Activated naive CD8-positive, alpha-beta T cell treated with anti-CD3 and anti-CD28 coated beads, Interleukin-2, amount 50 U/mL, for 24 hours (primary cell): ENCODE measurements at regions not wholly inside any gene's neighbourhood (a gene's known extent, or its start where the extent isn't known, plus 50 kb on each side); places are given as distances from the start of the nearest gene placed in this dataset.
"Not testable (repeated sequence)": the region's sequence is repeated elsewhere in the genome, so short reads cannot be mapped to it uniquely, and the experiment has no call there.

Source experiments
- ATAC-seq: fragments of 150-1000 bp; cut with Tn5 transposase; one replicate; pipeline ENCODE4 v1.10.0; 2021
- DNase-seq: peaks from one replicate; pipeline ENCODE4 v3.0.0; 2021
- H3K27ac Mint-ChIP-seq: one replicate; pipeline ENCODE4 v1.8.0; 2021; ENCODE audit warnings: mild to moderate bottlenecking, mixed read lengths
- H3K27me3 Mint-ChIP-seq: one replicate; pipeline ENCODE4 v1.8.0; 2021; ENCODE audit warnings: mixed read lengths
- H3K36me3 Mint-ChIP-seq: one replicate; pipeline ENCODE4 v1.8.0; 2021; ENCODE audit warnings: low read depth, mixed read lengths
- H3K4me1 Mint-ChIP-seq: one replicate; pipeline ENCODE4 v1.8.0; 2021; ENCODE audit warnings: mixed read lengths
- H3K4me3 Mint-ChIP-seq: one replicate; pipeline ENCODE4 v1.8.0; 2021; ENCODE audit warnings: mild to moderate bottlenecking, moderate library complexity, mixed read lengths
- H3K9me3 Mint-ChIP-seq: one replicate; pipeline ENCODE4 v1.8.0; 2021; ENCODE audit warnings: mixed read lengths

GRCh38 chr17:72193391-72194106 lies 72.7 kb downstream of the SOX9 start:
- Mint-ChIP-seq H3K9me3 (peaks cover 18% of the 10 kb centered on the region), H3K27ac (no peak overlapping the region), H3K4me1 (no peaks in the 10 kb centered on the region), H3K27me3 (no peaks in the 10 kb centered on the region), H3K36me3 (no peaks in the 10 kb centered on the region), H3K4me3 (no peak overlapping the region)
- ATAC-seq = no peak
- DNase-seq = no peak

GRCh38 chr17:72194107-72194440 lies 73.3 kb downstream of the SOX9 start:
- not testable (repeated sequence) for H3K27me3 Mint-ChIP-seq, H3K36me3 Mint-ChIP-seq, ATAC-seq, DNase-seq, H3K27ac Mint-ChIP-seq, H3K4me3 Mint-ChIP-seq, H3K4me1 Mint-ChIP-seq
- H3K9me3 Mint-ChIP-seq = peaks cover 20% of the 10 kb centered on the region

GRCh38 chr17:72199256-72199655 lies 78.4 kb downstream of the SOX9 start:
- DNase-seq (no peak), ATAC-seq (no peak)
- Mint-ChIP-seq H3K4me1 (no peaks in the 10 kb centered on the region), H3K36me3 (no peaks in the 10 kb centered on the region), H3K9me3 (peaks cover 16% of the 10 kb centered on the region), H3K27me3 (no peaks in the 10 kb centered on the region), H3K4me3 (no peak overlapping the region), H3K27ac (no peak overlapping the region)

GRCh38 chr17:72204742-72205141 lies 83.9 kb downstream of the SOX9 start:
- DNase-seq (no peak), ATAC-seq (no peak)
- H3K27ac Mint-ChIP-seq = no peak overlapping the region
- no peaks in the 10 kb centered on the region for H3K36me3 Mint-ChIP-seq
- H3K4me3 Mint-ChIP-seq = no peak overlapping the region
- H3K9me3 Mint-ChIP-seq = peaks cover 4% of the 10 kb centered on the region
- no peaks in the 10 kb centered on the region for H3K27me3 Mint-ChIP-seq
- H3K4me1 Mint-ChIP-seq = no peaks in the 10 kb centered on the region

- ATAC-seq (no peak), DNase-seq (no peak)
- Mint-ChIP-seq H3K36me3 (no peaks in the 10 kb centered on the region), H3K27ac (no peak overlapping the region), H3K9me3 (peaks cover 4% of the 10 kb centered on the region), H3K4me3 (no peak overlapping the region), H3K4me1 (no peaks in the 10 kb centered on the region), H3K27me3 (no peaks in the 10 kb centered on the region)
These were observed 84.5 kb downstream of the SOX9 start for GRCh38 chr17:72205357-72205756.

GRCh38 chr17:72205822-72206221 lies 85.0 kb downstream of the SOX9 start:
- Mint-ChIP-seq H3K4me1 (no peaks in the 10 kb centered on the region), H3K36me3 (no peaks in the 10 kb centered on the region), H3K27ac (no peak overlapping the region), H3K27me3 (no peaks in the 10 kb centered on the region), H3K4me3 (no peak overlapping the region), H3K9me3 (peaks cover 4% of the 10 kb centered on the region)
- DNase-seq (no peak), ATAC-seq (no peak)

GRCh38 chr17:72206376-72206775 lies 85.6 kb downstream of the SOX9 start:
- no peak overlapping the region for H3K27ac Mint-ChIP-seq
- H3K4me1 Mint-ChIP-seq = no peaks in the 10 kb centered on the region
- no peak overlapping the region for H3K4me3 Mint-ChIP-seq
- ATAC-seq (no peak), DNase-seq (no peak)
- no peaks in the 10 kb centered on the region for H3K36me3 Mint-ChIP-seq
- peaks cover 4% of the 10 kb centered on the region for H3K9me3 Mint-ChIP-seq
- no peaks in the 10 kb centered on the region for H3K27me3 Mint-ChIP-seq

GRCh38 chr17:72208832-72209231 lies 88.0 kb downstream of the SOX9 start:
- Mint-ChIP-seq H3K4me1 (no peaks in the 10 kb centered on the region), H3K9me3 (peaks cover 4% of the 10 kb centered on the region), H3K36me3 (no peaks in the 10 kb centered on the region), H3K4me3 (no peak overlapping the region), H3K27ac (no peak overlapping the region), H3K27me3 (no peaks in the 10 kb centered on the region)
- no peak for ATAC-seq
- no peak for DNase-seq

- Mint-ChIP-seq H3K27ac (no peak overlapping the region), H3K4me1 (no peaks in the 10 kb centered on the region), H3K9me3 (peaks cover 4% of the 10 kb centered on the region), H3K4me3 (no peak overlapping the region), H3K27me3 (peaks cover 2% of the 10 kb centered on the region), H3K36me3 (no peaks in the 10 kb centered on the region)
- ATAC-seq (no peak), DNase-seq (no peak)
These were observed 91.2 kb downstream of the SOX9 start for GRCh38 chr17:72212041-72212440.

- H3K9me3 Mint-ChIP-seq = no peaks in the 10 kb centered on the region
- H3K27me3 Mint-ChIP-seq = peaks cover 31% of the 10 kb centered on the region
- no peak overlapping the region for H3K4me3 Mint-ChIP-seq
- no peaks in the 10 kb centered on the region for H3K4me1 Mint-ChIP-seq
- DNase-seq = no peak
- ATAC-seq = no peak
- H3K36me3 Mint-ChIP-seq = no peaks in the 10 kb centered on the region
- H3K27ac Mint-ChIP-seq = no peak overlapping the region
These were observed 94.7 kb downstream of the SOX9 start for GRCh38 chr17:72215490-72215889.

GRCh38 chr17:72215928-72216327 lies 95.1 kb downstream of the SOX9 start:
- Mint-ChIP-seq H3K9me3 (no peaks in the 10 kb centered on the region), H3K36me3 (no peaks in the 10 kb centered on the region), H3K4me3 (no peak overlapping the region), H3K27ac (no peak overlapping the region), H3K4me1 (no peaks in the 10 kb centered on the region), H3K27me3 (peaks cover 35% of the 10 kb centered on the region)
- ATAC-seq (no peak), DNase-seq (no peak)

- Mint-ChIP-seq H3K4me1 (no peaks in the 10 kb centered on the region), H3K9me3 (no peaks in the 10 kb centered on the region), H3K36me3 (no peaks in the 10 kb centered on the region), H3K27ac (no peak overlapping the region), H3K4me3 (no peak overlapping the region), H3K27me3 (peaks cover 44% of the 10 kb centered on the region)
- no peak for DNase-seq
- ATAC-seq = no peak
These were observed 98.5 kb downstream of the SOX9 start for GRCh38 chr17:72219137-72219823.

GRCh38 chr17:72219824-72220493 lies 99.1 kb downstream of the SOX9 start:
- peaks cover 44% of the 10 kb centered on the region for H3K27me3 Mint-ChIP-seq

GRCh38 chr17:72222661-72223380 lies 102.0 kb downstream of the SOX9 start:
- Mint-ChIP-seq H3K9me3 (peaks cover 8% of the 10 kb centered on the region), H3K4me1 (no peaks in the 10 kb centered on the region), H3K27ac (no peak overlapping the region), H3K36me3 (no peaks in the 10 kb centered on the region), H3K27me3 (peaks cover 37% of the 10 kb centered on the region), H3K4me3 (no peak overlapping the region)
- no peak for DNase-seq
- ATAC-seq = no peak

More at GRCh38 chr17:72219824-72220493, 99.1 kb downstream of the SOX9 start:
- Mint-ChIP-seq H3K4me1 (no peaks in the 10 kb centered on the region), H3K4me3 (no peak overlapping the region), H3K9me3 (no peaks in the 10 kb centered on the region), H3K36me3 (no peaks in the 10 kb centered on the region), H3K27ac (no peak overlapping the region)
- no peak for ATAC-seq
- DNase-seq = no peak
